Tibial nerve (tissue), 4 donors: ENCODE measurements at regions not wholly inside any gene's neighbourhood (a gene's known extent, or its start where the extent isn't known, plus 50 kb on each side); places are given as distances from the start of the nearest gene placed in this dataset.

Experiments
- DNase-seq, 2 donors: peaks; one replicate each; pipeline ENCODE4 v3.0.0-alpha.2; 2019; ENCODE audit warnings: low spot score in 2 of 2
- H3K27ac ChIP-seq, 4 donors: fragments of 200-600 bp; sonication (generic) in 3 of 4; one replicate each; pipeline ENCODE4 v1.5.1; 2017 to 2019; ENCODE audit warnings: mild to moderate bottlenecking in 1 of 4
- H3K27me3 ChIP-seq, 2 donors: fragments of 200-600 bp; sonication (generic) in 1 of 2; one replicate each; pipeline versions ENCODE4 v1.5.1 to v1.6.0; 2017 to 2019
- H3K36me3 ChIP-seq, 3 donors: fragments of 200-600 bp; sonication (generic); one replicate each; pipeline ENCODE4 v1.5.1; 2018 to 2019
- H3K4me1 ChIP-seq, 4 donors: fragments of 200-600 bp; sonication (generic) in 3 of 4; one replicate each; pipeline ENCODE4 v1.5.1; 2017 to 2019
- H3K4me3 ChIP-seq, 4 donors: fragments of 200-600 bp; sonication (generic) in 3 of 4; one replicate each; pipeline ENCODE4 v1.5.1; 2017 to 2019; ENCODE audit warnings: mild to moderate bottlenecking in 1 of 4, moderate library complexity in 1 of 4
- H3K9me3 ChIP-seq, 4 donors: fragments of 200-600 bp; sonication (generic) in 3 of 4; one replicate each; pipeline ENCODE4 v1.5.1; 2017 to 2019
- EP300 ChIP-seq, 2 donors: sonication (generic); formaldehyde crosslinking; IDR thresholded peaks; one replicate each; pipeline ENCODE4 v1.6.1; 2017; ENCODE audit warnings: antibody characterized with exemption in 2 of 2, mild to moderate bottlenecking in 1 of 2
- POLR2A ChIP-seq, 2 donors: fragments of 450-650 bp; IDR thresholded peaks; one replicate each; pipeline ENCODE4 v1.6.1; 2017; ENCODE audit warnings: antibody characterized with exemption in 2 of 2, mild to moderate bottlenecking in 2 of 2, moderate library complexity in 2 of 2
- WGBS, 2 donors: methylation state at CpG; one replicate each; pipeline ENCODE4 v1.1.5; 2018; 5-methylcytosine and 5-hydroxymethylcytosine counted together
- TF ChIP-seq, protein P1 (sequence below), 5 experiments: fragments of 200-600 bp in 3 of 5; fragments of 450-650 bp in 2 of 5; sonication (generic) in 3 of 5; IDR thresholded peaks; one replicate each; pipeline ENCODE4 v1.5.1; 2016 to 2019; ENCODE audit warnings: antibody characterized with exemption in 5 of 5, mild to moderate bottlenecking in 3 of 5, moderate library complexity in 2 of 5

DNA sequence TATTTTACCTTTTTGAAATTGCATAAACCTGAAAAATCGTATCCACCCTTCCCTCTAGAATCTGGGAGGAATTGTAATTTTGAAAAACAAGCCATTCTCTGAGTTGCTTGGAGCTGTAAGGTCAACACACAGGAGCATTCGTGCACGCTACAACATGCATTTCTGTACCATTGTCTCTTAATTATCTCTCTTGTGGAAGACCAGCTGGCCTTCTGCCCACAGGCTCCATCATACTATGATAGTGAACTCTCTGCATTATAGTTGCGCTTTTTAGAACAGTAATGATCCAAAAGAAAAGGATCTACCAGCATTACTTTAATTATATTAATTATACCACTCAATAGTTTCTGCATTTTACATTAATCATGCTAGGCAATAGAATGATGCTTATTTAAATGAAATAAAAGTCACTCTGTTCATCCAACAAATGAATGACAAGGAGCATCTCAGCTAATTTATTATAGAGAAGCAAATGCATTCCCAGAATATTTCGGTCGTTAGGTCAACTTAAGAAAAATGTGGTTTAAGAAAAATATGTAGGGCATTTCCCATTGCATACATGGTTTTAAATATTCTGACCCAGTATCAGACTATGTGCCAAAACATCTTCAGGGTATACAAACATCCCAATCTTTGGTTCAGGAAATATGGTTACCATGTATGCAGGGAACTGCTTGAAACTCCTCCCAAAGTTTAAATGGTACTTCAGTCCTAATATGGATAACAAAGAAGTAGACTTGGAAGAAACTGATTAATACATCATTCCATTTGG, 263.5 kb downstream of the TFAP2A start:
- WGBS, 2 donors = 55 to 60% methylated on average over 6 of the region's 6 CpGs
- H3K27me3 ChIP-seq = no peaks in the 10 kb centered on the region
- TF ChIP-seq EP300 (IDR thresholded peaks at IDR 0.05) = no peak
- TF ChIP-seq, protein P1, sequence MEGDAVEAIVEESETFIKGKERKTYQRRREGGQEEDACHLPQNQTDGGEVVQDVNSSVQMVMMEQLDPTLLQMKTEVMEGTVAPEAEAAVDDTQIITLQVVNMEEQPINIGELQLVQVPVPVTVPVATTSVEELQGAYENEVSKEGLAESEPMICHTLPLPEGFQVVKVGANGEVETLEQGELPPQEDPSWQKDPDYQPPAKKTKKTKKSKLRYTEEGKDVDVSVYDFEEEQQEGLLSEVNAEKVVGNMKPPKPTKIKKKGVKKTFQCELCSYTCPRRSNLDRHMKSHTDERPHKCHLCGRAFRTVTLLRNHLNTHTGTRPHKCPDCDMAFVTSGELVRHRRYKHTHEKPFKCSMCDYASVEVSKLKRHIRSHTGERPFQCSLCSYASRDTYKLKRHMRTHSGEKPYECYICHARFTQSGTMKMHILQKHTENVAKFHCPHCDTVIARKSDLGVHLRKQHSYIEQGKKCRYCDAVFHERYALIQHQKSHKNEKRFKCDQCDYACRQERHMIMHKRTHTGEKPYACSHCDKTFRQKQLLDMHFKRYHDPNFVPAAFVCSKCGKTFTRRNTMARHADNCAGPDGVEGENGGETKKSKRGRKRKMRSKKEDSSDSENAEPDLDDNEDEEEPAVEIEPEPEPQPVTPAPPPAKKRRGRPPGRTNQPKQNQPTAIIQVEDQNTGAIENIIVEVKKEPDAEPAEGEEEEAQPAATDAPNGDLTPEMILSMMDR (IDR thresholded peaks at IDR 0.05) = no peak
- TF ChIP-seq POLR2A (IDR thresholded peaks at IDR 0.05) = no peak
- DNase-seq = no peak
- no peak overlapping the region for H3K4me3 ChIP-seq
- H3K36me3 ChIP-seq = no peaks in the 10 kb centered on the region
- peaks cover 0 to 7% (median 0%) of the 10 kb centered on the region in 4 donors for H3K4me1 ChIP-seq
- no peaks in the 10 kb centered on the region for H3K9me3 ChIP-seq
- H3K27ac ChIP-seq = no peak overlapping the region

DNA sequence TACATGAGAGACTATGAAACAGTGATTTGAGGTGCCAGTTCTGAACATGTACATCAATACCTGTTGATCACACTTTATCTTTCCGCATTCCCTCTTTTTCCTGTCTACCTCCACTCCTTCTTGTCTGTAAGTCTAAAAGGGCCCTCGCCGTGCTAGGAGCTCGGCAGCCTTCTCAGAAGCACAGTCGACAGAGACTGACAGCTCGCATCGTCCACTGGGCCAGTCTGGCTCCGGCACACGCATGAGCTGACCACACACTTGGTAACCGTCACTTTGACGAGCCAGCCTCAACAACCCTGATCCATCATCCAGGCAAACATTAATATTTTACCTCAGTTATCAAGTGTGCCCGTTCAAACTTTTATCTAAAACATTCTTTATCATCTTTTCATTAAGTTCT, 265.3 kb downstream of the TFAP2A start:
- Histone ChIP-seq H3K4me3 (no peak overlapping the region), H3K36me3 (no peaks in the 10 kb centered on the region), H3K9me3 (no peaks in the 10 kb centered on the region), H3K27me3 (no peaks in the 10 kb centered on the region), H3K27ac (no peak overlapping the region), H3K4me1 (peaks cover 0 to 7% (median 0%) of the 10 kb centered on the region in 4 donors)
- no peak for DNase-seq
- 92 to 95% methylated on average over 12 of the region's 12 CpGs for WGBS, 2 donors
- no peak for TF ChIP-seq POLR2A (IDR thresholded peaks at IDR 0.05)
- no peak for TF ChIP-seq EP300 (IDR thresholded peaks at IDR 0.05)
- TF ChIP-seq, protein P1 (IDR thresholded peaks at IDR 0.05) = no peak

DNA sequence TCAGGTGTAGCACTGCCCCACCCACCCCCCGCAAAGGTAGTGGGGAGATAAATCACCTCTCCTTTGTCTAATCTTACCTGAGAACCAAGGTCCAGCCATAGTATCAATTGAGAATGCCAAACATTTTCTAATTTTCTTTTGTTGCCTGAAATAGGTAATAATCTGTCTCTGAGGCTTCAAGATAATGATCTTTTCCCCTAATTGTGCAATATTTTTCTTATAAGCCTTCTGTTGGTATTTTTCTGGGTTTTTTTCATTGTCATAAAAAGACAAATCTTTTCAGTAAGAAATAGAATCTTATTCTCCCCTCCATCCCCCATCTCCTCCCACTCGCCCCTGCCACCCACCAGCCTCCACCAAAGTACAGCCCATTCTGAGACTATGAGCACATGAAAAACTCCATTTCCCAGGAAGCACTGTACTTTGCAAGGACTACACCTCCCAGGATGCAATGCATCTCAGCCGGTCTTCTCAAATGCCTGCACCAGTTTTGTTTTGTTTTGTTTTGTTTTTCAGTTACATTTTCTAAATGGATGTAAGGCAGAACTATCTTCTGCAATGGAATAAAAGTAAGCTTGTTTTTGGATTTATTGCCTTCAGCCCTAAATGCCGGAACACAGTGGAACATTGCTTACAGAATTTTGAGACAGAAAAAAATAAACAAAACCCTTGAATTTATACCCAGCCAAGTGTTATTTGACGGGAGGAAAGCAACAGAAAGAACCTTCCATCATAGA, 268.0 kb downstream of the TFAP2A start:
- peak overlapping the region in 2 of 4 donors; percentile 19 to 53 for H3K27ac ChIP-seq
- H3K36me3 ChIP-seq = no peaks in the 10 kb centered on the region
- TF ChIP-seq, protein P1 (IDR thresholded peaks at IDR 0.05) = no peak
- TF ChIP-seq POLR2A (IDR thresholded peaks at IDR 0.05) (no peak), EP300 (IDR thresholded peaks at IDR 0.05) (no peak)
- DNase-seq = no peak
- no peaks in the 10 kb centered on the region for H3K27me3 ChIP-seq
- peaks cover 0 to 7% (median 0%) of the 10 kb centered on the region in 4 donors for H3K4me1 ChIP-seq
- 33 to 35% methylated on average over 5 of the region's 5 CpGs for WGBS, 2 donors
- H3K9me3 ChIP-seq = no peaks in the 10 kb centered on the region
- H3K4me3 ChIP-seq = peak overlapping the region in 3 of 4 donors; percentile 20 to 45 (median 35)

DNA sequence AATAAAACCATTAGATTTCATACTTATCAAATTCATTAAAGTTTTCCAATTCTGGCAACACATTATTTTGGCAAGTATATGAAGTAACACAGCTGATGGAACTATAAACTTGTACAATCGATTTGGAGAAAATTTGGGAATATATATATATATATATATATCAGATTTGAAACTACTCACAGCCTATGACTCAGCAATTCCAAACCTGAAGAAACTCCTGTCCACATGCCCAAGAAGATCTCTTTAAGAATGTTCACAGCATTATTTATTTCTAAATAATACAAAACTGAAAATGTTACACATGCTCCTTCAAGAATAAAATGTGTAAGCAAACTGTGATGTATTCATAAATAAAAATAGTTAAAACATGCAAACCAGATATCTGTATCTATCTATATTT, 270.1 kb downstream of the TFAP2A start:
- no peak for DNase-seq
- no peaks in the 10 kb centered on the region for H3K9me3 ChIP-seq
- peaks cover 0 to 7% (median 0%) of the 10 kb centered on the region in 4 donors for H3K4me1 ChIP-seq
- H3K27me3 ChIP-seq = no peaks in the 10 kb centered on the region
- TF ChIP-seq POLR2A (IDR thresholded peaks at IDR 0.05) = no peak
- no peak for TF ChIP-seq EP300 (IDR thresholded peaks at IDR 0.05)
- TF ChIP-seq, protein P1 (IDR thresholded peaks at IDR 0.05) = no peak
- 71 to 81% methylated on average over 1 of the region's 1 CpG for WGBS, 2 donors
- no peak overlapping the region for H3K4me3 ChIP-seq
- no peaks in the 10 kb centered on the region for H3K36me3 ChIP-seq
- no peak overlapping the region for H3K27ac ChIP-seq
